ENCODE measurements at regions not wholly inside any gene's neighbourhood (a gene's known extent, or its start where the extent isn't known, plus 50 kb on each side); places are given as distances from the start of the nearest gene placed in this dataset.

- TF ChIP-seq, protein P1, sequence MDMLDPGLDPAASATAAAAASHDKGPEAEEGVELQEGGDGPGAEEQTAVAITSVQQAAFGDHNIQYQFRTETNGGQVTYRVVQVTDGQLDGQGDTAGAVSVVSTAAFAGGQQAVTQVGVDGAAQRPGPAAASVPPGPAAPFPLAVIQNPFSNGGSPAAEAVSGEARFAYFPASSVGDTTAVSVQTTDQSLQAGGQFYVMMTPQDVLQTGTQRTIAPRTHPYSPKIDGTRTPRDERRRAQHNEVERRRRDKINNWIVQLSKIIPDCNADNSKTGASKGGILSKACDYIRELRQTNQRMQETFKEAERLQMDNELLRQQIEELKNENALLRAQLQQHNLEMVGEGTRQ (IDR thresholded peaks at IDR 0.05; ENCODE audit: borderline replicate concordance, low read depth, low read length): no peak
- no peak for TF ChIP-seq FOSL2 (IDR thresholded peaks at IDR 0.05; ENCODE audit: borderline replicate concordance, low read depth)
- TF ChIP-seq, protein P2, sequence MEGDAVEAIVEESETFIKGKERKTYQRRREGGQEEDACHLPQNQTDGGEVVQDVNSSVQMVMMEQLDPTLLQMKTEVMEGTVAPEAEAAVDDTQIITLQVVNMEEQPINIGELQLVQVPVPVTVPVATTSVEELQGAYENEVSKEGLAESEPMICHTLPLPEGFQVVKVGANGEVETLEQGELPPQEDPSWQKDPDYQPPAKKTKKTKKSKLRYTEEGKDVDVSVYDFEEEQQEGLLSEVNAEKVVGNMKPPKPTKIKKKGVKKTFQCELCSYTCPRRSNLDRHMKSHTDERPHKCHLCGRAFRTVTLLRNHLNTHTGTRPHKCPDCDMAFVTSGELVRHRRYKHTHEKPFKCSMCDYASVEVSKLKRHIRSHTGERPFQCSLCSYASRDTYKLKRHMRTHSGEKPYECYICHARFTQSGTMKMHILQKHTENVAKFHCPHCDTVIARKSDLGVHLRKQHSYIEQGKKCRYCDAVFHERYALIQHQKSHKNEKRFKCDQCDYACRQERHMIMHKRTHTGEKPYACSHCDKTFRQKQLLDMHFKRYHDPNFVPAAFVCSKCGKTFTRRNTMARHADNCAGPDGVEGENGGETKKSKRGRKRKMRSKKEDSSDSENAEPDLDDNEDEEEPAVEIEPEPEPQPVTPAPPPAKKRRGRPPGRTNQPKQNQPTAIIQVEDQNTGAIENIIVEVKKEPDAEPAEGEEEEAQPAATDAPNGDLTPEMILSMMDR (IDR thresholded peaks at IDR 0.05): no peak
- TF ChIP-seq JUND (IDR thresholded peaks at IDR 0.05): no peak
- TF ChIP-seq EZH2phosphoT487 (IDR thresholded peaks at IDR 0.05; ENCODE audit: borderline replicate concordance, low read depth): no peak
- no peak for TF ChIP-seq SIN3A (IDR thresholded peaks at IDR 0.05; ENCODE audit: borderline replicate concordance, low read depth, low read length)
- no peak for TF ChIP-seq EP300 (IDR thresholded peaks at IDR 0.05; ENCODE audit: borderline replicate concordance in 1 of 2, low read depth in 1 of 2, low read length in 1 of 2)
- no peak for TF ChIP-seq MXI1 (IDR thresholded peaks at IDR 0.05; ENCODE audit: low read depth, low read length)
- TF ChIP-seq RAD21 (IDR thresholded peaks at IDR 0.05; ENCODE audit: low read length): no peak
- no peak for TF ChIP-seq USF1 (IDR thresholded peaks at IDR 0.05; ENCODE audit: borderline replicate concordance, low read depth)
- TF ChIP-seq, protein P3, sequence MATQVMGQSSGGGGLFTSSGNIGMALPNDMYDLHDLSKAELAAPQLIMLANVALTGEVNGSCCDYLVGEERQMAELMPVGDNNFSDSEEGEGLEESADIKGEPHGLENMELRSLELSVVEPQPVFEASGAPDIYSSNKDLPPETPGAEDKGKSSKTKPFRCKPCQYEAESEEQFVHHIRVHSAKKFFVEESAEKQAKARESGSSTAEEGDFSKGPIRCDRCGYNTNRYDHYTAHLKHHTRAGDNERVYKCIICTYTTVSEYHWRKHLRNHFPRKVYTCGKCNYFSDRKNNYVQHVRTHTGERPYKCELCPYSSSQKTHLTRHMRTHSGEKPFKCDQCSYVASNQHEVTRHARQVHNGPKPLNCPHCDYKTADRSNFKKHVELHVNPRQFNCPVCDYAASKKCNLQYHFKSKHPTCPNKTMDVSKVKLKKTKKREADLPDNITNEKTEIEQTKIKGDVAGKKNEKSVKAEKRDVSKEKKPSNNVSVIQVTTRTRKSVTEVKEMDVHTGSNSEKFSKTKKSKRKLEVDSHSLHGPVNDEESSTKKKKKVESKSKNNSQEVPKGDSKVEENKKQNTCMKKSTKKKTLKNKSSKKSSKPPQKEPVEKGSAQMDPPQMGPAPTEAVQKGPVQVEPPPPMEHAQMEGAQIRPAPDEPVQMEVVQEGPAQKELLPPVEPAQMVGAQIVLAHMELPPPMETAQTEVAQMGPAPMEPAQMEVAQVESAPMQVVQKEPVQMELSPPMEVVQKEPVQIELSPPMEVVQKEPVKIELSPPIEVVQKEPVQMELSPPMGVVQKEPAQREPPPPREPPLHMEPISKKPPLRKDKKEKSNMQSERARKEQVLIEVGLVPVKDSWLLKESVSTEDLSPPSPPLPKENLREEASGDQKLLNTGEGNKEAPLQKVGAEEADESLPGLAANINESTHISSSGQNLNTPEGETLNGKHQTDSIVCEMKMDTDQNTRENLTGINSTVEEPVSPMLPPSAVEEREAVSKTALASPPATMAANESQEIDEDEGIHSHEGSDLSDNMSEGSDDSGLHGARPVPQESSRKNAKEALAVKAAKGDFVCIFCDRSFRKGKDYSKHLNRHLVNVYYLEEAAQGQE (IDR thresholded peaks at IDR 0.05; ENCODE audit: low read depth, low read length): no peak
- TF ChIP-seq TEAD4 (IDR thresholded peaks at IDR 0.05; ENCODE audit: borderline replicate concordance, insufficient read depth): no peak
- TF ChIP-seq POLR2AphosphoS5 (IDR thresholded peaks at IDR 0.05; ENCODE audit: low read depth, low read length): no peak
- no peak for TF ChIP-seq IRF3 (IDR thresholded peaks at IDR 0.05; ENCODE audit: low read depth, low read length)
Measured at GRCh38 chr11:70558681-70559080, 160.4 kb downstream of the CTTN start.

Measured in SK-N-SH (cell line).